Prostate gland (tissue), 2 donors: ENCODE measurements at regions not wholly inside any gene's neighbourhood (a gene's known extent, or its start where the extent isn't known, plus 50 kb on each side); places are given as distances from the start of the nearest gene placed in this dataset.

Experiments
- DNase-seq: peaks from one replicate; pipeline ENCODE4 v3.0.0-alpha.2; 2019; ENCODE audit warnings: low spot score
- H3K27ac ChIP-seq, 2 donors: fragments of 200-600 bp; sonication (generic); 2 replicates each; pipeline ENCODE4 v1.5.1; 2017 to 2019
- H3K27me3 ChIP-seq: fragments of 200-600 bp; sonication (generic); replicated peaks from 2 replicates; pipeline ENCODE4 v1.5.1; 2019; ENCODE audit not compliant: insufficient read depth
- H3K36me3 ChIP-seq, 2 donors: fragments of 200-600 bp; sonication (generic); 1 replicate in 1 of 2; 2 replicates in 1 of 2; pipeline versions ENCODE4 v1.5.1 to v1.8.1; 2017 to 2019
- H3K4me1 ChIP-seq: fragments of 200-600 bp; sonication (generic); replicated peaks from 2 replicates; pipeline ENCODE4 v1.5.1; 2019
- H3K4me3 ChIP-seq, 2 donors: fragments of 200-600 bp; sonication (generic); 2 replicates each; pipeline ENCODE4 v1.5.1; 2017 to 2019
- H3K9me3 ChIP-seq: fragments of 200-600 bp; sonication (generic); 2 replicates; pipeline ENCODE4 v1.5.1; 2017
- CTCF ChIP-seq, 4 experiments: fragments of 200-600 bp in 2 of 4; fragments of 450-650 bp in 2 of 4; sonication (generic) in 2 of 4; IDR thresholded peaks; 1 replicate in 3 of 4; 2 replicates in 1 of 4; pipeline ENCODE4 v1.5.1; 2016 to 2019; ENCODE audit warnings: antibody characterized with exemption in 4 of 4, mild to moderate bottlenecking in 2 of 4, moderate library complexity in 2 of 4
- POLR2A ChIP-seq: fragments of 450-650 bp; IDR thresholded peaks from one replicate; pipeline ENCODE4 v1.6.1; 2016; ENCODE audit warnings: antibody characterized with exemption, mild to moderate bottlenecking
- POLR2AphosphoS5 ChIP-seq: sonication (generic); formaldehyde crosslinking; IDR thresholded peaks from one replicate; pipeline ENCODE4 v1.6.1; 2017; ENCODE audit warnings: antibody characterized with exemption
- WGBS: methylation state at CpG from one replicate; pipeline ENCODE4 v1.1.5; 2018; 5-methylcytosine and 5-hydroxymethylcytosine counted together
- intact Hi-C: fragments of 100-400 bp; cut with DNase I; formaldehyde crosslinking; loops from one replicate; pipeline ENCODE4 v1.14.2; 2022

DNA sequence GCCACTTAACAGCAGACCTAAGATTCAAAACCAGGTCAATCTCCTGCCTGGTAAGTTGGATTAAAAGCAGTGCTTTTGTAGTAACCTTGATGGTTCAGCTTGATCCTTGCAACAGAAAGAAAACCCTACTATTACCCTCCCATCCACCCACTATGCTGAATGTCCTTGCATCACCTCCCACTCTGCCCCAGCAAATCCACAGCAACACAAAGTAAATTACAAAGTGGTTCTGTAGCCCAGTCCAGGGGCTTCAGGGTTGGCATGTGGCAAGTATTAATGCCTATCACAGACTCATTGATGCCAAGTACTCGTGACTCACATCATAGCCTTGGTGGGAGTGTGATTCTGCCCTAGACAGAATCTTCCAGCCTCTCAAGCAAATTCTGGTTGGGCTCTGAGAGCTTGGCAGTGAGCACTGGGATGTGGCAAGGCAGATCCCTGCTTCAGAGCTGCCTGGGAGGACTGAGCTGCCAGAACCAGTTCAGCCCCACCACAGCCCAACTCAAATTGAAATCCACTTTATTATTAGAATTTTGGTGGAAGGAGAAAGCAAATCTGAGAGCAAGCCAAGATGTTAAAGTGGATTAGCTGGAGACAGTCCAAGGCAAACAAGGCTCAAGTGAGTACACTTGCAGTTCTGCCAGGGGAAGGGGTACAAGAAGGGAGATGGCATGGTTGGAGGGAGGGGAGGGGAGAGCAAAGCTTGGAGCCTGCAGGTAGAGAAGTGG, 225.8 kb upstream of the UMPS start:
- Histone ChIP-seq H3K27ac (no peak overlapping the region), H3K4me3 (no peak overlapping the region), H3K9me3 (no peaks in the 10 kb centered on the region), H3K27me3 (peaks cover 2% of the 10 kb centered on the region), H3K36me3 (no peaks in the 10 kb centered on the region), H3K4me1 (no peaks in the 10 kb centered on the region)
- no peak for TF ChIP-seq POLR2AphosphoS5
- TF ChIP-seq POLR2A = no peak
- TF ChIP-seq CTCF (IDR thresholded peaks at IDR 0.05) = no peak
- 22% methylated on average over 1 of the region's 1 CpG for WGBS
- intact Hi-C loops = no loop called here
- DNase-seq = no peak

DNA sequence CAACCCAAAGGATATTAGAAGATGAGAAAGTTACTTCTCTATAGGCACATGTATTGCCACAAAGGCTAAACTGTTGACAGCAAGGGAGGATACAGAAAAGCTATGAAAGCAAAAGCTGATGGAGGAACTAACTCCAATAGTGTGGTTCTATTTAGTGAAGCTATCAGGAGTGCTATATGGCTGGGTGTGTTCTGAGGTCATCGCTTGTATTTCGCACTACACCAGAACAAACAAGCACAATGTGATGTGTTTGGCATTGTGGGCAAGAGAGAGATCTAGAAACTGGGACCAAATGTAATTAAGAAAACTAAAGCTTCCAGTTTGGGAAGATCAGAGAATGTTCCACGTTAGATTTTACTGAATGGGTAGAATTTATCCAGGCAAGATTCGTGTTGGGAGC, 220.4 kb upstream of the UMPS start:
- Histone ChIP-seq H3K36me3 (no peaks in the 10 kb centered on the region), H3K4me3 (no peak overlapping the region), H3K27ac (no peak overlapping the region), H3K4me1 (no peaks in the 10 kb centered on the region), H3K9me3 (no peaks in the 10 kb centered on the region), H3K27me3 (peaks cover 16% of the 10 kb centered on the region)
- intact Hi-C loops = no loop called here
- no peak for DNase-seq
- WGBS = 98% methylated on average over 4 of the region's 4 CpGs
- no peak for TF ChIP-seq CTCF (IDR thresholded peaks at IDR 0.05)

DNA sequence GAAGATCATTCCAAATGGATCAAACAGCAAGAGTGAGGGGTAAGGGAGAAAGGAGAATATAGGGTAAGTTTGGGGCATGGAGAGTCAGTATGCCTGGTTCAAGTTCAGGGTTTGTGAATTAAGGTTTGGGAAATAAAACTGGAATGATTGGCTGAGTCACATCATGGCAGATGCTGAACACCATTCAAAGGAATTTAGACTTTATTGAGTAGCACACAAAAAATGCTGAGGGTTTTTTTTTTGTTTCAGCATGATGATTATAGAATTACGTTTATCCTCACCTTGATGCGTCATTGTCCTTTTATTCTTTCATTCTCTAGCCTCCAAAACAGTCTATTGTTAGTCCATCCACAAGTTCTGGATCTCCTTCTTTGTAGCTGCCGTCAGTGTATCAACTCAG, 220.0 kb upstream of the UMPS start:
- H3K9me3 ChIP-seq = no peaks in the 10 kb centered on the region
- no peaks in the 10 kb centered on the region for H3K4me1 ChIP-seq
- intact Hi-C loops = no loop called here
- 97% methylated on average over 3 of the region's 3 CpGs for WGBS
- H3K27ac ChIP-seq = no peak overlapping the region
- DNase-seq = no peak
- H3K36me3 ChIP-seq = no peaks in the 10 kb centered on the region
- no peak for TF ChIP-seq POLR2AphosphoS5
- no peak for TF ChIP-seq POLR2A
- TF ChIP-seq CTCF (IDR thresholded peaks at IDR 0.05) = no peak
- H3K4me3 ChIP-seq = no peak overlapping the region
- peaks cover 16% of the 10 kb centered on the region for H3K27me3 ChIP-seq

DNA sequence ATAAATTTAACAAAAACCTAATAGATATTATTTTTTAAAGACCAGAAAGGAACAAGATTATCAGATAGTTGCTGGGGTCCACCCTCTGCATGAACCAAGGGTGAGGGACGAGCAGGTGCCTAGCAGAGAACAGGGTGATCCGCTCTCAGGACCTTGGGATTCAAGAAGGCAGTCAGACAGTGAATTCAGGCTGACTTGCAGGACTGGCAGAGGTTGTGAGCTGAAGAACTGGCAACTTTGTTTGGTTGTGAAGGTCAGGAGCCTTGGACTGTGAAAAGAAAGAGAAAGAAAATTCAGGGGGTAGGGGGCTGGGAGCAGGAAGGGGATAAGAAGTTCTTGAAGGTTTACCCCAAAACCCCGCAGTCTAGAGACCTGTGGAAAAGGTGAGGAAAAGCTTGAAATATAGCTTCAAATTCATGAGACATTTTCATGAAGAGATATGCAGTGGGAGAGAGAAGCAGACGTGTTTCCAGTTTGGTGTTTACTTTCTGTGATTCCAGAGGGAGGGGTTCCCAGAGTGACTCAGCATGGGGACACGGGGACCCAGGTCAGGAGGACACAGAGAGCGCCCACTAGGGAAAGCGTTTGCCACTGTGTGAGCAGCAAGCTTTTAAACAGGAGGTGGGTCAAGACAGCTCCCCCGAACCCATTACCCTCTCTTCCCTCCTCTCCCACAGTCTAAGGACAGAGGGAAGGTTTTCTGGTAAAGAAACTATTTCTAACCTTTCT, 217.2 kb upstream of the UMPS start:
- intact Hi-C loops = no loop called here
- WGBS = 77% methylated on average over 8 of the region's 8 CpGs
- DNase-seq = no peak
- TF ChIP-seq POLR2A (no peak), CTCF (IDR thresholded peaks at IDR 0.05) (no peak), POLR2AphosphoS5 (no peak)
- Histone ChIP-seq H3K4me1 (no peaks in the 10 kb centered on the region), H3K4me3 (no peak overlapping the region), H3K27ac (no peak overlapping the region), H3K27me3 (peaks cover 13% of the 10 kb centered on the region), H3K9me3 (no peaks in the 10 kb centered on the region), H3K36me3 (no peaks in the 10 kb centered on the region)

- WGBS = 87% methylated on average over 4 of the region's 4 CpGs
- Histone ChIP-seq H3K9me3 (no peaks in the 10 kb centered on the region), H3K4me1 (no peaks in the 10 kb centered on the region), H3K27ac (no peak overlapping the region), H3K36me3 (no peaks in the 10 kb centered on the region), H3K27me3 (peaks cover 13% of the 10 kb centered on the region), H3K4me3 (no peak overlapping the region)
- TF ChIP-seq POLR2A = no peak
- TF ChIP-seq CTCF (IDR thresholded peaks at IDR 0.05) = no peak
- TF ChIP-seq POLR2AphosphoS5 = no peak
- intact Hi-C loops = no loop called here
- DNase-seq = no peak
Measured at GRCh38 chr3:124513610-124513997, 216.6 kb upstream of the UMPS start.
